NCI-H187 treated with DMSO at 0.1 percent for 48 hours (cell line): ENCODE measurements at regions not wholly inside any gene's neighbourhood (a gene's known extent, or its start where the extent isn't known, plus 50 kb on each side); places are given as distances from the start of the nearest gene placed in this dataset.

Source experiments
- DNase-seq: peaks from one replicate; lab custom pipeline; 2025; lab: John Stamatoyannopoulos, UW

DNA sequence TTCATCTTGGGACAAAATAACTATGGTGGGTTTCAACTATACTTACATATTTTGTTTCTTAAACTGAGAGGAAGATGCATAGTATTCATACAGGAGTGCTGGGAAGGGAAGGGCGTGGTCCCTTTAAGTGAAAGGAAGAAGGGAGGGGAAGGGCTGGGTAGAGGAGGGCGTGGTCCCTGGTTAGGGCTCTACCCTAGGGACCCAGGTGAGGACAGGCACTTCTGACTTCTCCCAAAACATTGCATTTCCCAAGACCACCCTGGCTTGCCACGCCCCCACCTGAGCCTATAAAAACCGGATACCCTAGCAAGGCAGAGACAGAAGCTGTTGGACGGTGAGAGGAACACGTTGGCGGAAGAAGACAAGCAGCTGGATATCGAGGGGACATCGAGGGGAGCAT lies 157.6 kb upstream of the PLXNA4 start:
- DNase-seq: no peak

DNA sequence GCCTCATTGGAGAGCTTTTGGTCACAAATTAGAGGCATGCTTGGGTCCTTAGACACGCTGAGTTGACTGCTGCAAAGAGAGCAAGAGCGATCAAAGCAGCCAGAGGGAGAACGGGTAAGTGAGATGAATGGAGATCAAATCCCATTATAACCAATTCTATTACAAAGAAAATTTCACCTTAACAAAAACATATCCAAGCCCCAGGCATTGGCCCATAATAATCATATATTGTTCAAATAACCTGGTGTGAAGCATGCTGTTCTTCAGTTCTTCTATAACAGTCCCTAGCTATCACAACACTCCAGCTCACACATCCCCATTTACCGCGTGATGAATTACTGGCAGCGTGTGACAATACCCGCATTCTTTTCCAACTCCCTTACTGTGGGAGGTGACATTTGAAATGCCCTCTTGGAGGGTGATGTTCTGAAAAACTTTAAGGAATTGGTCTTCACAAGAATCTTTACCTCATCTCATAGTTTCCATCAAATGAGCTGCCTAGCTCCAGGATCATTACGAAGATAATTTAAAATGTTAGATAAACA lies 156.1 kb upstream of the PLXNA4 start:
- no peak for DNase-seq

DNA sequence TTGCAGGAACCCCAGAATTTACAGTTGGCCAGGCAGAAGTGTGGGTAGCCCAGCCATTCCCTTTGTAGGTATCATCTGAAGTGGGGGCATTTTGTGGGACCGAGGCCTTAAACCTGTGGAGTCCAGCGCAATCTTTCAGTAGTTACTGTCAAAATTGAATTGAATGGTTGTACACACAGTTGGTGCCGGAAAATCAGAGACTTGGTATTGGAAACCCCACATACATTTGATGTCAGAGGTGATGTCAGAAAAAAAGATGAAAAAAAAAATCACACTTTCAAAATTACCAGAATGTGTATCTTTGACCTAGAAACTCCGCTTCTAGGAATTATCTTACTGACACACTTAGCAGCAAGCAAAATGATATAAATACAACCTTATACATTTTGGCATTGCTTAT lies 153.8 kb upstream of the PLXNA4 start:
- no peak for DNase-seq

DNA sequence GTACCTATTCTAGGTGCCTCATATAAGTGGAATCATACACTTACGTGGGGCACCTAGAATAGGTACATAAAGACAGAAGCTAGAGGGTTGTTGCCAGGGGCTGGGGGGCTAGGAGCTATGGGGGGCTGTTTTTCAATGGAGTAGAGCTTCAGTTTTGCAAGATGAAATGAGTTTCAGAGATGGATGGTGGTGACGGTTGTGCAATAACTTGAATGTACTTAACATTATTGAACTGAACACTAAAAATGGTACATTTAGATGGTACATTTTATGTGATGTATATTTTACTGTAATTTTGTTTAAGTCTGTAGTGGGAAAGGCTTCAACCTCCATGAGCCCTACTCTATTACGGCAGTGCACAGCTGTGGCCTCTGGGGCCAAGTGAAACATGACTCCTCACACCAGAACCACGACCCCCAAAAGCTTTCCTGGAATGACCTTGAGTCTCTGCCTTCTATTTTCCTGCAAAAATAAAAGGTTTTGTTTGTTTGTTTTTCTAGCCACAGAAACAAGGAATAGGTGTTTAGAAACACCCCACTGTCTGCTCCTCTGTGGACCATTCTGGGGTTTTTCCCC lies 147.3 kb upstream of the PLXNA4 start:
- DNase-seq: no peak

DNA sequence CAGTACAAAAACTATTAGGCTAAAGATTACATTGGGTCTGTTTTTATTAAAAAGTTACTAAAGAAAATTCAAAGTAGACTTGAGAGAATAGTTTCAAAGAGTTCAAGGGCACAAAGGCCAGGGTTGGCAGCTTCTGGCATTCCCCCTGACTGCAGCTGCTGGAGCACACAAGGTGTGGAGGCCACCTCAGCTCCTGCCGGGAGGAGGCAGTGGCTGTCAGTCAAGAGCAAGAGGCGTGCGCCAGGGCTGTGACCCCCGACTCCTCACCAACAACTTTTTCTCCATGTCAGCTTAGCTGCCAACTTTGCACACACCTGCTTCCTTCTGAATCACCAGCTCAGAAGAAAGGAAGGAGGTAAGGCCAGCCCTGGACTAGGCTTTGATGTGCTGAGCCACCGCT lies 144.6 kb upstream of the PLXNA4 start:
- no peak for DNase-seq

DNA sequence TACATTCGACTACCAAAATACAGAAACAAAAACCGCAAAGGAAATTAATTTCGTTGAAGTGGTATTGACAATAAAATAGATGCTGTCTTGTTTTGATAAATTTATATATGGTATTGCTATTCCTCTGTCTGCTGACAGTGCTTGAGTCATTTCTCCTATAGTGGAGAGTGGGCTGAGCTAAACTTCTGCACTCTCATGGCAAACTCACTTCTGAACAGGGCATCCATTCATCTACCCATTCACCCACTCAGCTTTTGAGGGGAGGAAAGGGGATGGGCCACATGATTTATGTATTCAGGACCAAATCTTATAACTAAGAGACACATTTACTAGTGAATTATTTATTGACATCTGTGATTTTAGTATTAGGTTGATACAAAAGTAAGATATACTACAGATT lies 137.6 kb upstream of the PLXNA4 start:
- DNase-seq: no peak

DNA sequence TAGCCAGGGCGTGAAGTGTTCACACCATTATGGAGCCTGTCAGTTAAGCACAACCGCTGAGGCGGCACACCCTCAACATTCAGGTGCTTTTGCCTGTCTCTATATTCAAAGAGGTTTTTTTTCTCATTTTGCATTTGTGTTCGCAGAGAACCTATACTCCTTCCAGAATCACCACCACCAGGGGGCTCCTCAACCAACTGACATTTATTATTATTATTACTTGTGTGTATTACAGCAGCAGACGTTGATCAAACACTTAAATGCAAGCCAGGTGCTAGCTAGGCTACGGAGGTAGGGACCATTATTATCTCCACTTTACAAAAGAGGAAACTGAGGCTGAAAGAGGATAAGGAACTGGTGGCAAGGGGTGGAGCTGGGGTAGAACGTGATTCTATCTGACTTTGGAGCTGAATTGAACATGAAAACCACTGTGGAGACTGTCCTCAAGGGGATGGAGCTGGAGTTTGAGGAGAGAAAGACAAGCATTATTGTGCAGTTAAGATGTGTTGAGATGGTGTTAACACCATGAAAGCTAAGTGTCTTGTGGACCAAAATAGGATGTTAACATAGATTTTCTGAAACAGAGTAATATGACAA lies 133.8 kb upstream of the PLXNA4 start:
- no peak for DNase-seq

DNA sequence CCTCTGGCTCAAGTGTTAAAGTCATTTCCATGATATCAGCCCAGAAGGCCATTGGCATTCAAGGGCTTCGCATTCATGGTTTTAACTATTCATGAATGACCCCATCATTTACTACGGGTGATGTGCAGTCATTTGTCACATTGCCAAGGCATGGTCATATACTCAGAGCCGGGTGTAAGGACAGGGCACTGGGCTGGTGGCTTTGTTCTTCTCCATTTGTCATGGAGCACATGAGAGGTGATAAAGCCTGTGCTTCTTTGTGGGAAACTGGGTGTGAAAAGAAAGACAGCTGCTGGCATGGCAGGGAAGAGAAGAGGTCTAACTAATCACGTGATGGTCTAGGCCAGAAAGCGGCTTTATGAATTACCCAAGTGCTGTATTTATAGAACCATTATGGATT lies 132.2 kb upstream of the PLXNA4 start:
- peak; percentile 23 for DNase-seq

DNA sequence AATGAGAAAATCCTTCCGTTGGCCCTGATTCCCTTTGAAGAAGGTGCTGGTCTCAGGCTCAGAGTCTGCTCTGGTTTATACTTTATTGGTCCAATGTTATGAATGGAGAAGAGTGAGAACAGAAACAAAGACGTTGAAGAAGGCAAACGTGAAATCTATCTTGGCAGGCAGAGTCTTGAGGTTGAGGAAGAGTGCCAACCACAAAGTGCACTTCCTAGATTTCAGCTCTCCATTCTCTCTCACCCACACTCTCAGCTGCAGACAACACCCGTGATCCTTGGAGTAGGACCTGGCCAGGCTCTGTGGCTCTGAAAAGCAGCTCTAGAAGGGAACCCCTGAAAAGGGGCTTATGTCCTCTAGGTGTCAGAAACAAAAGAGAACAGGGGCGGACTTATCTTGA lies 128.9 kb upstream of the PLXNA4 start:
- DNase-seq: no peak

DNA sequence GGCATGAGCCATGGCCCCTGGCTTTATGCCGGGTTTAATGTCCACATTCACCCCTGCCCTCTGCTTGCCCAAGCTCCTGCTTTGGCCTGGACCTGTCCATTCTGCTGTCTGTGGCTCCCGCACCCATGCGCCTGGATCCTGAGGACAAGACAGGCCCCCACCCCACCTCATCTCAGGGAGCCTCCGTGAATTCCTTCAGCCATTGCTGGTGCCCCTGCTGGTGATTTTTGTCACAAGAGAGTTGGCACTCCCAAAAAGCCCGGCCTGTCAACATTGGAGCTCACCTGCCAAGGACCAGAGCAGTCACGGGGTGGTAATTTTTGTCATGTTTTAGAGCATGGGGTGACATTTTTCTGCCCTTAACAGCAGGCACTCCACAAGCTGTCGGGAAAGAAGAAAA lies 127.5 kb upstream of the PLXNA4 start:
- no peak for DNase-seq

DNA sequence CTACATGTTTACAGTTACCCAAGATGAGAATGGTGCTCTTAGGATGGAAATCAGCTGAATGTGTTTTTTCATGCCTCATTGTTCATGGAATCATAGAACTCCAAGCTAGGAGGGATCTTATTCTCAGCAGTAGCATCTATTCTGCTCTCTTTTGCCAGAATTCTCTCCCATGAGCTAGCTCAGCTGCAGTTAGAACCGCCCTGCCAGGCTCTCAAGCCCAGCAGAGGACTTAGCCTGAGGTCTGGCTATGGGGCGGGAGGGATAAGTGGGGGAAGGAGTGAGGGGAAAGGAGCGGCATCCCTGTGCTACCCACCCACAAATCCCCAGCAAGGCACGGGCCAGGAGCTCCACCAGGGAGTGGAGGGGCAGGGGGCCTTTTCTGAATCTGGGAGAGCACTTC lies 120.7 kb upstream of the PLXNA4 start:
- no peak for DNase-seq

DNA sequence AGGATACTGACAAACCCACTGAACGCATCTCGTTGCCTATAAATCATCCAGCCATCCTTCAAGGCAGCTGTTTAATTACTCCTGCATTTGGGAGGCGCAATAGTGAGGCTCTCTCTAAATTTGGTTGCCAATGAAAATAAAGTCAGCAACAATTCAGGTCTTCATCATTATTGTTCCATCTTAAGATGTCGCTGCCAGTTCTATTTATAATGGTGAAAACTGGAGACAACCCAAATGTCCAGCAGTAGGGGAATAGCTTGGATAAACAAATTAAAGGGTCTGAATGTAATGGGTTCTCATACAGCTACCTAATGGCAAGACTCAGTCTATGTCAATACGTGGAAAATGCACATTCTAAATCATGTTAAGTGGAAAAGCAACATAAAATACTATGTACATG lies 120.1 kb upstream of the PLXNA4 start:
- DNase-seq: no peak

DNA sequence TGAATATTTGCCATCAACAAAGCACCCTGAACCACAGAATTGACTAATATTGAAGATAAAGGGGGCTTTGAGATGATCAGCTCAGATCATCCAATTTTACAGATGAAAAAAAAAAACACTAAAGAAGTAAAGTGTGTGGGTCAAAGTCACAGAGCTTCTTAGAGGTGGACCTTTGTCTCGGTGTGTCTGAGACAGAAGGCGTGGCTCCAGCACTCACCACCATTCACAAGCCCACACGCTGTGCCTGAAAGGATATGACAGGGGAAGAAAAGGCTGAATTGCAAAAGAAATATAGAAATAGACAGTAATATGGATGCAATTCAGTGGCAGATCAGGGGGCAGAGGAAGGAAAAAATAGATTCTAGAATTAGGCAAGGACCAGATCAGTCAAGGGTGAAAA lies 114.9 kb upstream of the PLXNA4 start:
- no peak for DNase-seq

DNA sequence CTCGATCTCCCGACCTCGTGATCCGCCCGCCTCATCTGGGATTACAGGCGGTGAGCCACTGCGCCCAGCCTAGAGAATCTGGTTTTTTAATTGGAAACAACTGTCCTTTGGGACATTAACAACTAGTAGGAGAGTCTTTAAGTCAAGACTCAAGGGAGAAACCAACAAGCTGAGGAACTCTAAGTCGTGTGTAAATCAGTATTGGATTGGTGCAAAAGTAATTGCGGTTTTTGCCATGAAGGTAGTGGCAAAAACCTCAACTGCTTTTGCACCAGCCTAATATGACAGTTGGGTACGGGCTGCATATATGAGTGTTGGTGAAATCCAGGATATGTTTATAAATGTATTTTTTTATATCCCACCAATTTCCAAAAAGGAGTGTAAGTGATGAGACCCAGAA lies 113.9 kb upstream of the PLXNA4 start:
- DNase-seq: no peak

DNA sequence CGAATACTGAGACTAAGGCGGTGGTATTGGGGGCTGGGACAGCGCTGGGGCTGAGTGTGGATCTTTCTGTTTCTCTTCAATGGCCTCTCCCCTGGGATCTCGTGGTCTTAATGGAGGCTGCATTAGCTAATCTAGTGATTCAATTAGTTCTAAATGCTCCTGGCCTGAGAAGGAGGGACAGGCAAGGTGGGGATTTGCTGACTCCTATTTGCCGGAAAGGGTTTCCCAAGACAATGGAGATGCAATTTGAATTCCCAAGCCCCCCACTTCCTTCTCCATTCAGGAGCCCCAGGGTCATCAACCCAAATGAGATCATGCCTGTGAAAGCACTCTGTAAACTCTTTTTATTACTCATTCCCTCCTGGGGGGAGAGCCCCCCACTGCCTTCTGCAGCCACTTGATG lies 111.7 kb upstream of the PLXNA4 start:
- DNase-seq: no peak

DNA sequence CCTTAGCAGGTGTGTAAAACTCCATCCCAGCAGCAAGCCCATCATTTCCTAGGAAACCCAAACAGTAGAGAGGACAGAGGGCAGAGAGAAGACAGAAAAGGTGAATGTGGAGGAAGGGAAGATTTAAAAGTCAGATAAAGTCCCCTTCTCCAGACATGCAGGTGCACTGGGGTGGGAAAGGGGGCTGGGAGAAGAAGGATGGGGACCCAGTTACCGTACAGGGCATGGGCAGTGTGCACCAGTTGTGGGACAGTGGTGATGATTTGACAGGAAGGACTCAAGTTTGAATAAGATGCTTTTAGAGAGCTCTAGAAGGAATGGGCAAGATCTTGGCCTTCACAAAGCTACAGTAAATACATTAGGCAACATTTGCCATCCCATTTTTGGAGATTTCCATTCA lies 110.7 kb upstream of the PLXNA4 start:
- no peak for DNase-seq

DNA sequence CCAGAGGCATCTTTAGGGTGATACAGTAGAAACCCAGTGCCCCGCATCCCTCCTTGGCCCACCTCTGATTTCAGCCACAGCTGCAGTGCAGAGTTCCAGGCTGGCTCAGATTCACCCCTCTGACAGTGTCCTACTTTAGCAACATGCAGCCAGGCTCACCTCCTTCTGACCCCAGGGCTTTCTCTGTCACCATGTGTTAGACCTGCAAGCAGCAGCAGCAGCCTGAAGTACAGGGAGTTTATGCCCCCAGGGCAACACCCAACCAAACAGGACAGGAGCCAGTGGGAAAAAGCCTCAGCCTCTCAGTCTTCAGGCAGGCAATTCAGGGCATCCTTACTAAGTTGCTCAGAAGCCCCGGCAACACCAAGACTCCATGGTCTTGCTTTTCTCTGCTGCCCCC lies 109.0 kb upstream of the PLXNA4 start:
- DNase-seq: no peak

DNA sequence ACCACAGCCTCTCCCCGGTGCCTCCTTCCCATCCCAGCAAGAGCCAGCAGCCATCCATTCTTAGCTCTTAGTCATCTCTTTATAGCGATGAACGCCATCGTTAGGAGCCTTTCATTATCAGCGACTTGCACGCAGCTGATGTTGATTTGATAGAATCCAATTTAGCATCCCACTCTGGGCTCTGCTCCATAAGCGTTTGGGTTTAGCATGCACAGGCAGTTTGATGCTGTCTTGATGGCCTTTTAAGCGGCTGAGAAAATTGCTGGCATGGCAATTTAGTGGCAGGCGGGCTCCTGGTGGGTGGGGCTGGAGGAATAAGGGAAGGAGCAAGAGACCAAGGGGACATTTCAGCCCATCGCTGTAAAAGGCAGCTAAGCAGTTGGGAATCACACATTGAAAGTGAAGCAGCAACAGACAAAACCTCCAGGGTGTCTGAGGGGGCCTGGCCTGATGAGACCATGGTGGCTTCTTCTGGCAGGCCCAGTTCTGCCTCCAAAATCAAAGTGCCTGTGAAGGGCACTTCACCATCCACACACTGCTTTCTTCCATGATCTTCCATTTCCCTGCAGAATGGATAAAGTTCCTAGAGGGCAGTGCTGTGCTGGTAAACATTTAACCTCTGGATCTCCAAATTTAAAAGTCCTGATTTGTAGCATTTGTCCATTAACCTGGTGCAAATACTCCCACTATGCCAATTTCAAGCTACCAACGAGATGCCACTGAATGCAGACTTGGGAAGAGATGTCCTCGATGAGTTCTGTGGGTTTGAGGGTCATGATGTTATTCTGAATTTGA lies 107.8 kb upstream of the PLXNA4 start:
- no peak for DNase-seq

DNA sequence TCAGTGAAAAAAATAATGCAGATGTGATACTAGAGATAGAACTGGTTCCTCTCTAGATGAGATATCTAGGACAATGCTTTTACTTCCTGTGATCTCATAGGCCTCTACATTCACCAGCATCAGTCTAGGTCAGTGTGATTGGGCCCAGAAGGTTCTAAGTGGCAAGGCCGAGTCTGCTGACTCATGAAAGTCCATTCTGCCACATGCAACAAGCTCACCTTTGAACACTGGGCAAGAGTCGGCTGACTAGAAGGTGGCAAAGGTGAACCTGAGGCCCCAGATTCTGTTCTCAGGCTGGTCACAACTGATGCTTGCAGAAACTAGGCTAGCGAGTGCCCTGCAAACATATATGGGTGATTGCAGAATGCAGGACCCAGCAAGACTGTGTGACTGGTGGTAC lies 105.7 kb upstream of the PLXNA4 start:
- DNase-seq: no peak

DNA sequence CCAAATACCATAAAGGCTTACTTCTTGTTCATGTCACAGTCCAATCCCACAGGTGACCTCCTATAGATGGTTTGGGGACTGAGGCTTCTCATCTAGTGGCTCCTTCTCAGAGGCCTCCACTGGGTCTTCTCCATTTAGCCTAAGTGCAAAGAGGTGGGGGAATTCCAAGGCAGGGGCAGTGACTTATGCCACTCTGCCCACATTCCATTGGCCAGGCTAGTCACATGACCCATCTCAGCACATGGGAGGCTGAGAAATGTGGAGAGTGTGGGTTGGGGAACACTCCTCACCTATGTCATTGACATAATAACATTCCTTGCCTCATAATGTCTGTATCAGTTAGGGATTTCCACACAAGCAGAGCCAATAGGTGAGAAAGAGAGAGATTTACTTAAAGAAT lies 104.3 kb upstream of the PLXNA4 start:
- no peak for DNase-seq

DNA sequence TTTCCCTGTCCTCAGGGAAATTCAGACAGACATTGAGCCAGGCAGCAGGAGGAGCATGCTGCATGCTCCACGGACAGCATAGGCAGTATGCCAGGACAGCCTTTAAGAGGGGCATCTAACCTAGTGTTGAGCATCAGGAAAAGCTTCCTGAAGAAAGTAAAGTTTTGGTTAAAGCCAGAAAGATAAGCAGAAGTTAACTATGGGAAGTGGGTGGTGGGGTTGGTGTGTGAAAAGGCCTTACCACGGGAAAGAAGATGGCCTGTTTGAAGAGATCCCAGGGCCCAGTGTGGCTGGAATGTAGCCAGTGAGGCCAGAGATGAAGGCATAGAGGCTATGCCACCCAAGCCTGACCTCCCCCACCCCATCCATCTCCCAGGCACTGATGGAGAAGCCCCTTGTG lies 102.4 kb upstream of the PLXNA4 start:
- DNase-seq: no peak

DNA sequence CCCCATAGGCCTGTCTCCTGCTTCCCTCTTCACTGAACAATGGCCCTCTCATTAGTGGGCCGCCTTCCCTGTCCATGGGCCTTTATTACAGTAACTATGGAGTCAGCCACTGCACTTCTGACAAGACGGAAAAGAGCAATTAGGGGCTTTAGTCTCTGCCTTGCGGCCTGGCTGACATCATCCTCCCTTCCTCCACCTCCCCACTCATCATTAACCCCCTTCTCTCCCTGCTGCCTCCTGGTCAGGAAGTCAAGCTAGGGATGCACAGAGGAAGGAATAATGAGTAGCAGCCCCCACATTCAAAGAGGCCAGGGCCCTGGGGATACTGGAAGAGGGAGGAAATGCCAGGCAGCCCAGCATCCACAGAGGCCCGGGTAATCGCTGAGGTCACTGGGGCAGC lies 101.6 kb upstream of the PLXNA4 start:
- DNase-seq: no peak

DNA sequence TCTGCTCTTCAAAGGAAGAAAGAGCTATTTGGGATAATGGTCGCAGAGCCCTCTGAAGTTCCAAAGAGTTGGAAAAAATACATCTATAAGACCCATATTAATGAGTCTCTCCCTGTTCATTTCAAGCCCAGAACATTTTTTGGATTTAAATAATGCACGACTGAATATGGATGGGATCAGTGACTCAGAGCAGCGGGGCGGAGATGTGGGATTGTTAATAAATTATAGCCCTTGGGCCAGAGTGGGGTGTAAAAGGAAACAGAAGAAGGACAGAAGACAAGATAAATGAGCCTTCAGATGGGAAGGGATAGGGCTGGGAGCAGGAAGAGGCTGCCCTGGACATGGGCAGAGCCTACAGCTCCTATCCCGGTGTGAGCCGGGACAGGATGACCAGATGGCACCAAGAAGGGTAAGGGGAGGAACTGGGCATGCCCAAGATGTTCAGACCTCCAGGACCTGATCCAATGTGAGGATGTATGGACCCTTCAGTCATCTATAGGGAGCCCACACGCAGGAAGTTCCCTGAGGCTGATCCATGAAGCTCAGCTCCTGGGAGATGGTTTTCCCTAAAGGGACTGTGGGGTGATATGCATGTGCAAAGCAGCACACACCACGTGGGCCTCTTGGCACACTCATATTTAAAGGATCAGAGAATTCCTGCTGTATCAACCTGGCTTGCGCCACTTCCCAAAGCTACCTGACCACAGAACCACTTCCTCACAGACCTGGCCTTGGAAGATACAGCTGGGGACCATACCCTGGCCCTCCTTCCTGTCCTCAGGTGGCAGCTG lies 96.1 kb upstream of the PLXNA4 start:
- DNase-seq: no peak
